Testis (tissue), 2 donors: ENCODE measurements at regions not wholly inside any gene's neighbourhood (a gene's known extent, or its start where the extent isn't known, plus 50 kb on each side); places are given as distances from the start of the nearest gene placed in this dataset.

ENCODE experiments used
- DNase-seq: peaks from one replicate; pipeline ENCODE4 v3.0.0-alpha.2; 2019
- H3K27ac ChIP-seq, 2 donors: fragments of 200-600 bp; sonication (generic); one replicate each; pipeline ENCODE4 v1.5.1; 2019
- H3K27me3 ChIP-seq: fragments of 200-600 bp; sonication (generic); one replicate; pipeline ENCODE4 v1.5.1; 2019
- H3K36me3 ChIP-seq: fragments of 200-600 bp; sonication (generic); one replicate; pipeline ENCODE4 v1.5.1; 2017; ENCODE audit warnings: low read depth; ENCODE audit errors: missing control alignments
- H3K4me1 ChIP-seq: fragments of 200-600 bp; sonication (generic); one replicate; pipeline ENCODE4 v1.5.1; 2019
- H3K4me3 ChIP-seq, 2 donors: fragments of 200-600 bp; sonication (generic); one replicate each; pipeline ENCODE4 v1.5.1; 2017 to 2019
- H3K9me3 ChIP-seq: fragments of 200-600 bp; sonication (generic); one replicate; pipeline ENCODE4 v1.5.1; 2017
- POLR2A ChIP-seq: fragments of 450-650 bp; IDR thresholded peaks from one replicate; pipeline ENCODE4 v1.6.1; 2017; ENCODE audit warnings: antibody characterized with exemption, mild to moderate bottlenecking, moderate library complexity
- WGBS, 2 donors: methylation state at CpG; one replicate each; pipeline ENCODE4 v1.1.5; 2018; 5-methylcytosine and 5-hydroxymethylcytosine counted together
- intact Hi-C: fragments of 100-400 bp; cut with DNase I; formaldehyde crosslinking; loops from one replicate; pipeline ENCODE4 v1.15.1; 2023; ENCODE audit warnings: low total_unique reads
- TF ChIP-seq, protein P1 (sequence below), 3 experiments: fragments of 450-650 bp in 2 of 3; fragments of 200-600 bp in 1 of 3; sonication (generic) in 1 of 3; IDR thresholded peaks; one replicate each; pipeline ENCODE4 v1.5.1; 2016 to 2019; ENCODE audit warnings: antibody characterized with exemption in 3 of 3, mild to moderate bottlenecking in 2 of 3, moderate library complexity in 1 of 3

DNA sequence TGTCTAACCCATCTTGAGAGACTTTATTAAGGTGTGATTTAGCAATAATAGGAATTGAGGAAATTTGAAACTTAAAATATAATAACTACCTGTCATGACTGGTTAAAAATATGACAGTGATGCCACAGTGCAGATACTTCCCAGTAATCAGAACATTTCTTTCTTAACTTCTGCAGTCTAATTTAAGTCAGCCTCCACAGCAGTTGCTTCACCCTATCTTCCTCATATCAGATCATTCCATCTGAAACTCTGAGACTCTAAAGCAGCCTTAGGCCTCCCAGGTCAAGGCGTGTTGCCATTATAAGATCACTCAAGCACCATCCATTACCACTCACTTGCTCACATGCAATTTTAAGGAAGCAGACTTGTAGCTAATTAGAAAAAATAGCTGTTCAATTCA, 302.2 kb downstream of the AASDHPPT start:
- no peaks in the 10 kb centered on the region for H3K4me1 ChIP-seq
- no peaks in the 10 kb centered on the region for H3K27me3 ChIP-seq
- no peak for DNase-seq
- 81 to 86% methylated on average over 1 of the region's 1 CpG for WGBS, 2 donors
- no peaks in the 10 kb centered on the region for H3K9me3 ChIP-seq
- no peak for TF ChIP-seq POLR2A
- TF ChIP-seq, protein P1, sequence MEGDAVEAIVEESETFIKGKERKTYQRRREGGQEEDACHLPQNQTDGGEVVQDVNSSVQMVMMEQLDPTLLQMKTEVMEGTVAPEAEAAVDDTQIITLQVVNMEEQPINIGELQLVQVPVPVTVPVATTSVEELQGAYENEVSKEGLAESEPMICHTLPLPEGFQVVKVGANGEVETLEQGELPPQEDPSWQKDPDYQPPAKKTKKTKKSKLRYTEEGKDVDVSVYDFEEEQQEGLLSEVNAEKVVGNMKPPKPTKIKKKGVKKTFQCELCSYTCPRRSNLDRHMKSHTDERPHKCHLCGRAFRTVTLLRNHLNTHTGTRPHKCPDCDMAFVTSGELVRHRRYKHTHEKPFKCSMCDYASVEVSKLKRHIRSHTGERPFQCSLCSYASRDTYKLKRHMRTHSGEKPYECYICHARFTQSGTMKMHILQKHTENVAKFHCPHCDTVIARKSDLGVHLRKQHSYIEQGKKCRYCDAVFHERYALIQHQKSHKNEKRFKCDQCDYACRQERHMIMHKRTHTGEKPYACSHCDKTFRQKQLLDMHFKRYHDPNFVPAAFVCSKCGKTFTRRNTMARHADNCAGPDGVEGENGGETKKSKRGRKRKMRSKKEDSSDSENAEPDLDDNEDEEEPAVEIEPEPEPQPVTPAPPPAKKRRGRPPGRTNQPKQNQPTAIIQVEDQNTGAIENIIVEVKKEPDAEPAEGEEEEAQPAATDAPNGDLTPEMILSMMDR (IDR thresholded peaks at IDR 0.05), result no peak
- no peak overlapping the region for H3K4me3 ChIP-seq
- intact Hi-C loops, result no loop called here
- no peaks in the 10 kb centered on the region for H3K36me3 ChIP-seq
- H3K27ac ChIP-seq, result no peak overlapping the region

DNA sequence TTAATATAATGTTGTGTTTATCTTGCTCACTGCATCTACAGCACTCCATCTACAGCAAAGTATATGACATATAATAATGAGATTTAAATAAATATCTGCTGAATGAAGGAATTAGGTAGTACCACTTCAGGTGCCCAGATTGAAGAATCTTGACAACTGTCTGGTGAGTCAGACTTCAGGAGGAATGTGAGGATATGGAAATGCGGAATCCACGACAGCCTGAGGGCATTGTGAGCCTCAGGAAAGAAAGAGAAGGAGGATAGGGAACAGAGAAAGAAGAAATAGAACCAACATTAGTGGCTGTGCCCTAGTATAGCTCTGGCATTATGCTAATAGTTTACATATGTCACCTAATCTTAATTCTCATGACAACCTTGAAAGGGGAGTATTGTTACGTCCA, 304.4 kb downstream of the AASDHPPT start:
- no peaks in the 10 kb centered on the region for H3K36me3 ChIP-seq

DNA sequence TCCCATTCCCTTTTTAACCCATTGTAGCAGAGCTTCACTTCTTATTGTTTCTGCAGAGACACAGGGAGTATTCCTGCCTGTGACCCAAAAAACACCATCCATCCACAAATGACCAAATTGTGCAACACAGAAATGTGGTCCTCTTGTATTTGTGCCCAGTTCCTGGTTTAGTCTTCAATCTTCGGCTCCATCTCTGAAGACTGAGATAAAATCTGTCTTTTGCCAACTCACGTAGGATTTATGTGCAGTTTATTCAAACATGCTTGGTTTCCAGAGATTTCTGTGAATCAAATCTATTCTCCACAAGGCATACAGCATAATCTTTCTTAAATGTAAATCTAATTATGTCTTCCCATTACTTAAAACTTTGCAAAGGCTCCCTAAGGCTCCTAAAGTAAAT, 307.0 kb downstream of the AASDHPPT start:
- intact Hi-C loops, result no loop called here
- DNase-seq, result no peak
- 80 to 92% methylated on average over 2 of the region's 2 CpGs for WGBS, 2 donors
- TF ChIP-seq POLR2A, result no peak
- TF ChIP-seq, protein P1 (IDR thresholded peaks at IDR 0.05), result no peak
- no peaks in the 10 kb centered on the region for H3K4me1 ChIP-seq
- H3K9me3 ChIP-seq, result no peaks in the 10 kb centered on the region
- H3K27ac ChIP-seq, result no peak overlapping the region
- H3K4me3 ChIP-seq, result no peak overlapping the region
- no peaks in the 10 kb centered on the region for H3K36me3 ChIP-seq
- H3K27me3 ChIP-seq, result no peaks in the 10 kb centered on the region

More for the DNA sequence above, 304.4 kb downstream of the AASDHPPT start:
- Histone ChIP-seq H3K9me3 (no peaks in the 10 kb centered on the region), H3K4me1 (no peaks in the 10 kb centered on the region), H3K27me3 (no peaks in the 10 kb centered on the region), H3K27ac (no peak overlapping the region), H3K4me3 (no peak overlapping the region)
- intact Hi-C loops, result no loop called here
- WGBS, 2 donors, result 87 to 89% methylated on average over 3 of the region's 3 CpGs
- no peak for TF ChIP-seq POLR2A
- TF ChIP-seq, protein P1 (IDR thresholded peaks at IDR 0.05), result no peak
- no peak for DNase-seq

DNA sequence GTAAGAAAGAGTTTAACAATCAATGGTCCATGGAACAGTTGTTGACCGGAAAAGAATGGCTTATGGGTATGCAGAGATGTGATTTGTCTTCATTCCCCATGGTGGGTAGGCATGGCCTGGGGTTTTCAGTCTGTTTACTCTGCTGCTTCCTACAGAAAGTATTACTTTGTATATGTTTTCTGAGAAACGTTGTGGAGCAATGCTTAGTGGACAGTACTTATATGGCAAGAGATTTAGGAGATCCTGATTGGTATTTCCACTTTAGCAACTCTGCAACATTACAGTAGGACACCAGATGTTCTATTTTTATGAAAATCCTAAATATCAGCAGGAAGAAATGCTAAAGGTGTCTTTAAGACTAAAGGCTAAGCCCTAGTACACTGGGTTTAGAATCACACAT, 309.1 kb downstream of the AASDHPPT start:
- Histone ChIP-seq H3K4me1 (no peaks in the 10 kb centered on the region), H3K27me3 (no peaks in the 10 kb centered on the region), H3K9me3 (no peaks in the 10 kb centered on the region), H3K27ac (no peak overlapping the region), H3K36me3 (no peaks in the 10 kb centered on the region), H3K4me3 (no peak overlapping the region)
- WGBS, 2 donors, result 61 to 76% methylated on average over 2 of the region's 2 CpGs
- intact Hi-C loops, result no loop called here
- TF ChIP-seq, protein P1 (IDR thresholded peaks at IDR 0.05), result no peak
- TF ChIP-seq POLR2A, result no peak
- no peak for DNase-seq

DNA sequence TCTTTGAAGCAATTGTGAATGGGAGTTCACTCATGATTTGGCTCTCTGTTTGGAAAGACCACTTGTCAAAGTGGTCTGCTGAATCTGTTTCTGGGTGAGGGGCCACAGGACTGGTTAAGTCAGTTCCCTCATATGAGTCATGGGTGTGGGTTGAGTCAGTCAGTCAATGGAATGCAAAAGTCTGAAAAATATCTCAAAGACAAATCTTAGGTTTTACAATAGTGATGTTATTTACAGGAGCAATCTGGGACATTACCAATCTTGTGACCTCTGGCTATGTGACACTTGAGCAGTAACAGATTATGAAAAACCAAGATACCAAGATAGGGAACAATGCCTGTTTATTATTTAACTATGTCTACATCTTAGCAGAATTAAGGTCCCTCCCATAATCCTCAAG, 311.6 kb downstream of the AASDHPPT start:
- no peak overlapping the region for H3K27ac ChIP-seq
- no peaks in the 10 kb centered on the region for H3K27me3 ChIP-seq
- no peaks in the 10 kb centered on the region for H3K9me3 ChIP-seq
- H3K4me3 ChIP-seq, result no peak overlapping the region
- DNase-seq, result no peak
- no peaks in the 10 kb centered on the region for H3K36me3 ChIP-seq
- TF ChIP-seq, protein P1 (IDR thresholded peaks at IDR 0.05), result no peak
- no peak for TF ChIP-seq POLR2A
- no peaks in the 10 kb centered on the region for H3K4me1 ChIP-seq
- intact Hi-C loops, result no loop called here
